Left ventricle myocardium inferior (tissue), 1 donor: ENCODE measurements at regions not wholly inside any gene's neighbourhood (a gene's known extent, or its start where the extent isn't known, plus 50 kb on each side); places are given as distances from the start of the nearest gene placed in this dataset.

Experiments
- DNase-seq: peaks from one replicate; pipeline ENCODE4 v3.0.0-alpha.2; 2020
- H3K27ac ChIP-seq: fragments of 200-600 bp; replicated peaks from 2 replicates; pipeline ENCODE4 v1.8.0; 2021
- H3K27me3 ChIP-seq: fragments of 200-600 bp; 2 replicates; pipeline ENCODE4 v1.8.0; 2021; ENCODE audit warnings: low read depth
- H3K36me3 ChIP-seq: fragments of 200-600 bp; 2 replicates; pipeline ENCODE4 v1.8.0; 2021
- H3K4me1 ChIP-seq: fragments of 200-600 bp; 2 replicates; pipeline ENCODE4 v1.8.0; 2021
- H3K4me3 ChIP-seq: fragments of 200-600 bp; 2 replicates; pipeline ENCODE4 v1.8.0; 2021; ENCODE audit warnings: mild to moderate bottlenecking, moderate library complexity
- H3K9me3 ChIP-seq: fragments of 200-600 bp; replicated peaks from 2 replicates; pipeline ENCODE4 v1.8.0; 2021
- CTCF ChIP-seq: fragments of 200-600 bp; IDR thresholded peaks from 2 replicates; pipeline ENCODE4 v1.8.0; 2021; ENCODE audit warnings: antibody characterized with exemption, mild to moderate bottlenecking, borderline replicate concordance
- intact Hi-C: fragments of 100-400 bp; cut with micrococcal nuclease; formaldehyde crosslinking; loops from one replicate; pipeline ENCODE4 v1.11.0; 2022
- donor health status: DM: no; HTN: yes; CAD: no; lungs with severe emphysema.

GRCh38 chr9:115980054-115980453 is 173.5 kb upstream of the PAPPA start:
- H3K4me3 ChIP-seq: no peak overlapping the region
- TF ChIP-seq CTCF: no peak
- DNase-seq: no peak
- peaks cover 8% of the 10 kb centered on the region for H3K9me3 ChIP-seq
- no peaks in the 10 kb centered on the region for H3K36me3 ChIP-seq
- H3K4me1 ChIP-seq: no peaks in the 10 kb centered on the region
- intact Hi-C loops: no loop called here
- H3K27me3 ChIP-seq: no peaks in the 10 kb centered on the region
- H3K27ac ChIP-seq: no peak overlapping the region

GRCh38 chr9:115980502-115980901 is 173.1 kb upstream of the PAPPA start:
- no peak overlapping the region for H3K27ac ChIP-seq
- no peak for DNase-seq
- TF ChIP-seq CTCF: no peak
- no peaks in the 10 kb centered on the region for H3K4me1 ChIP-seq
- intact Hi-C loops: no loop called here
- H3K36me3 ChIP-seq: no peaks in the 10 kb centered on the region
- no peak overlapping the region for H3K4me3 ChIP-seq
- no peaks in the 10 kb centered on the region for H3K27me3 ChIP-seq
- peaks cover 8% of the 10 kb centered on the region for H3K9me3 ChIP-seq

GRCh38 chr9:115980976-115981375 is 172.6 kb upstream of the PAPPA start:
- H3K36me3 ChIP-seq: no peaks in the 10 kb centered on the region
- H3K27me3 ChIP-seq: no peaks in the 10 kb centered on the region
- intact Hi-C loops: no loop called here
- no peak overlapping the region for H3K4me3 ChIP-seq
- H3K4me1 ChIP-seq: no peaks in the 10 kb centered on the region
- no peak for TF ChIP-seq CTCF
- no peak for DNase-seq
- H3K9me3 ChIP-seq: peaks cover 7% of the 10 kb centered on the region
- H3K27ac ChIP-seq: no peak overlapping the region

- no peak for DNase-seq
- no peaks in the 10 kb centered on the region for H3K27me3 ChIP-seq
- no peaks in the 10 kb centered on the region for H3K4me1 ChIP-seq
- intact Hi-C loops: no loop called here
- no peak overlapping the region for H3K27ac ChIP-seq
- no peaks in the 10 kb centered on the region for H3K9me3 ChIP-seq
- no peak overlapping the region for H3K4me3 ChIP-seq
- no peaks in the 10 kb centered on the region for H3K36me3 ChIP-seq
- TF ChIP-seq CTCF: no peak
These were observed 170.2 kb upstream of the PAPPA start for GRCh38 chr9:115983366-115983765.

GRCh38 chr9:115985657-115986056 is 167.9 kb upstream of the PAPPA start:
- no peak overlapping the region for H3K27ac ChIP-seq
- H3K4me3 ChIP-seq: no peak overlapping the region
- DNase-seq: no peak
- TF ChIP-seq CTCF: no peak
- no peaks in the 10 kb centered on the region for H3K27me3 ChIP-seq
- intact Hi-C loops: no loop called here
- H3K36me3 ChIP-seq: no peaks in the 10 kb centered on the region
- no peaks in the 10 kb centered on the region for H3K9me3 ChIP-seq
- no peaks in the 10 kb centered on the region for H3K4me1 ChIP-seq

- DNase-seq: no peak
- no peak for TF ChIP-seq CTCF
- H3K36me3 ChIP-seq: no peaks in the 10 kb centered on the region
- H3K27ac ChIP-seq: no peak overlapping the region
- H3K27me3 ChIP-seq: no peaks in the 10 kb centered on the region
- intact Hi-C loops: no loop called here
- H3K4me3 ChIP-seq: no peak overlapping the region
- H3K9me3 ChIP-seq: no peaks in the 10 kb centered on the region
- no peaks in the 10 kb centered on the region for H3K4me1 ChIP-seq
These were observed 167.1 kb upstream of the PAPPA start for GRCh38 chr9:115986508-115986907.
